Kidney tubule cell (primary cell): ENCODE measurements at regions not wholly inside any gene's neighbourhood (a gene's known extent, or its start where the extent isn't known, plus 50 kb on each side); places are given as distances from the start of the nearest gene placed in this dataset.

ENCODE experiments used
- DNase-seq: peaks from one replicate; pipeline ENCODE4 v3.0.0-alpha.2; 2018; ENCODE audit warnings: low spot score

- no peak for DNase-seq
Measured at GRCh38 chr18:41753826-41754225, 201.2 kb upstream of the PIK3C3 start.

GRCh38 chr18:41752826-41753225, 202.2 kb upstream of the PIK3C3 start:
- no peak for DNase-seq

- DNase-seq = no peak
Measured at GRCh38 chr18:41751652-41752051, 203.4 kb upstream of the PIK3C3 start.

- no peak for DNase-seq
Measured at GRCh38 chr18:41751161-41751560, 203.9 kb upstream of the PIK3C3 start.

- DNase-seq = no peak
Measured at GRCh38 chr18:41747723-41748242, 207.3 kb upstream of the PIK3C3 start.

- DNase-seq = peak; percentile 55
Measured at GRCh38 chr18:41745166-41746049, 209.6 kb upstream of the PIK3C3 start.

GRCh38 chr18:41744421-41745030, 210.5 kb upstream of the PIK3C3 start:
- no peak for DNase-seq

- DNase-seq = no peak
Measured at GRCh38 chr18:41737218-41737617, 217.8 kb upstream of the PIK3C3 start.

- no peak for DNase-seq
Measured at GRCh38 chr18:41734917-41735316, 220.1 kb upstream of the PIK3C3 start.

- DNase-seq = no peak
Measured at GRCh38 chr18:41732356-41732755, 222.7 kb upstream of the PIK3C3 start.

GRCh38 chr18:41731884-41732283, 223.2 kb upstream of the PIK3C3 start:
- no peak for DNase-seq

- DNase-seq = no peak
Measured at GRCh38 chr18:41724195-41724594, 230.8 kb upstream of the PIK3C3 start.

GRCh38 chr18:41721103-41721790, 233.8 kb upstream of the PIK3C3 start:
- DNase-seq = no peak

GRCh38 chr18:41720226-41720625, 234.8 kb upstream of the PIK3C3 start:
- no peak for DNase-seq

GRCh38 chr18:41719808-41720207, 235.2 kb upstream of the PIK3C3 start:
- no peak for DNase-seq

GRCh38 chr18:41714872-41715271, 240.2 kb upstream of the PIK3C3 start:
- no peak for DNase-seq

GRCh38 chr18:41713969-41714825, 240.8 kb upstream of the PIK3C3 start:
- DNase-seq = no peak

- no peak for DNase-seq
Measured at GRCh38 chr18:41706301-41706700, 248.7 kb upstream of the PIK3C3 start.

- DNase-seq = no peak
Measured at GRCh38 chr18:41703744-41704530, 251.1 kb upstream of the PIK3C3 start.

GRCh38 chr18:41700416-41700815, 254.6 kb upstream of the PIK3C3 start:
- DNase-seq = no peak

GRCh38 chr18:41695441-41695840, 259.6 kb upstream of the PIK3C3 start:
- peak; percentile 14 for DNase-seq
